Keratinocyte (primary cell): ENCODE measurements at regions not wholly inside any gene's neighbourhood (a gene's known extent, or its start where the extent isn't known, plus 50 kb on each side); places are given as distances from the start of the nearest gene placed in this dataset.
A peak's percentile ranks its signal among the peaks of the same experiment; 100 is the strongest.

ENCODE experiments used
- DNase-seq: peaks from one replicate; pipeline ENCODE4 v3.0.0-alpha.2; 2011; ENCODE audit warnings: low read depth, missing footprints, low spot score
- FAIRE-seq: peaks from 2 replicates; lab custom pipeline; 2011; peaks lifted over from hg19 to GRCh38; lab: Jason Lieb, UNC
- H2AFZ ChIP-seq: 2 replicates; pipeline ENCODE4 v1.6.0; 2012; ENCODE audit warnings: low read length, control low read depth, inconsistent platforms; ENCODE audit not compliant: control insufficient read depth
- H3K27ac ChIP-seq: 2 replicates; pipeline ENCODE4 v1.5.1; 2011; ENCODE audit warnings: low read length; ENCODE audit not compliant: control insufficient read depth, insufficient read depth
- H3K27me3 ChIP-seq: 3 replicates; pipeline ENCODE4 v1.6.0; 2011; ENCODE audit warnings: low read length; ENCODE audit not compliant: control insufficient read depth, insufficient read depth; ENCODE audit errors: extremely low read depth
- H3K36me3 ChIP-seq, 2 experiments: 2 replicates in 1 of 2; 3 replicates in 1 of 2; pipeline ENCODE4 v1.5.1; 2011; ENCODE audit warnings: low read length in 2 of 2, mild to moderate bottlenecking in 1 of 2; ENCODE audit not compliant: control insufficient read depth in 2 of 2, insufficient read depth in 2 of 2; ENCODE audit errors: extremely low read depth in 1 of 2
- H3K4me1 ChIP-seq: 3 replicates; pipeline ENCODE4 v1.5.1; 2011; ENCODE audit warnings: low read length; ENCODE audit not compliant: control insufficient read depth, insufficient read depth; ENCODE audit errors: extremely low read depth
- H3K4me2 ChIP-seq: 3 replicates; pipeline ENCODE4 v1.6.0; 2011; ENCODE audit warnings: low read depth, low read length; ENCODE audit not compliant: control insufficient read depth, insufficient read depth; ENCODE audit errors: extremely low read depth
- H3K4me3 ChIP-seq, 3 experiments: fragments of 200-600 bp in 1 of 3; sonication (generic) in 1 of 3; 2 replicates in 2 of 3; 3 replicates in 1 of 3; pipeline ENCODE4 v1.5.1; 2011 to 2016; ENCODE audit warnings: low read length in 3 of 3, mild to moderate bottlenecking in 3 of 3, control low read depth in 2 of 3, inconsistent platforms in 1 of 3, low read depth in 1 of 3, mixed read lengths in 1 of 3, mixed run types in 1 of 3, moderate library complexity in 1 of 3; ENCODE audit not compliant: control insufficient read depth in 2 of 3, insufficient read depth in 2 of 3; ENCODE audit errors: extremely low read depth in 1 of 3
- H3K79me2 ChIP-seq: 2 replicates; pipeline ENCODE4 v1.6.0; 2012; ENCODE audit warnings: low read length; ENCODE audit not compliant: control insufficient read depth, insufficient read depth
- H3K9ac ChIP-seq: 3 replicates; pipeline ENCODE4 v1.6.0; 2011; ENCODE audit warnings: low read length; ENCODE audit not compliant: control insufficient read depth, insufficient read depth; ENCODE audit errors: extremely low read depth
- H3K9me1 ChIP-seq: 3 replicates; pipeline ENCODE4 v1.6.0; 2011; ENCODE audit warnings: low read length; ENCODE audit not compliant: control insufficient read depth, insufficient read depth; ENCODE audit errors: extremely low read depth
- H3K9me3 ChIP-seq: 2 replicates; pipeline ENCODE4 v1.5.1; 2012; ENCODE audit warnings: low read depth, low read length; ENCODE audit not compliant: control insufficient read depth
- H4K20me1 ChIP-seq: 3 replicates; pipeline ENCODE4 v1.6.0; 2011; ENCODE audit warnings: low read length; ENCODE audit not compliant: control insufficient read depth, insufficient read depth; ENCODE audit errors: extremely low read depth
- CTCF ChIP-seq, 3 experiments: IDR thresholded peaks in 1 of 3; conservative IDR thresholded peaks in 1 of 3; optimal IDR thresholded peaks in 1 of 3; 2 replicates in 2 of 3; 3 replicates in 1 of 3; pipeline versions ENCODE3 to v1.5.1; 2011; ENCODE audit warnings: low read length in 3 of 3, mild to moderate bottlenecking in 3 of 3, moderate library complexity in 2 of 3, control low read depth in 1 of 3, inconsistent platforms in 1 of 3; ENCODE audit not compliant: insufficient read depth in 2 of 3; ENCODE audit errors: extremely low read depth in 1 of 3
- EZH2 ChIP-seq: IDR thresholded peaks from one replicate; pipeline ENCODE4 v1.6.1; 2012; ENCODE audit warnings: inconsistent platforms, mild to moderate bottlenecking, low read length, moderate library complexity
- dilution Hi-C: fragments of 300-500 bp; cut with MboI; formaldehyde crosslinking; loops from one replicate; pipeline ENCODE4 v1.7.0; 2020; ENCODE audit warnings: low sequenced_read_pairs; ENCODE audit not compliant: extremely low pct_ligation_motif_present

GRCh38 chr2:60260639-60261296 lies 292.7 kb downstream of the BCL11A start:
- Histone ChIP-seq H3K27me3 (no peaks in the 10 kb centered on the region), H4K20me1 (no peaks in the 10 kb centered on the region), H2AFZ (peak overlapping the region; percentile 65), H3K4me1 (peaks cover 12% of the 10 kb centered on the region), H3K27ac (peak overlapping the region; percentile 40), H3K4me3 (no peak overlapping the region), H3K9me3 (no peaks in the 10 kb centered on the region), H3K36me3 (no peaks in the 10 kb centered on the region), H3K4me2 (peak overlapping the region; percentile 17), H3K9me1 (no peaks in the 10 kb centered on the region), H3K79me2 (no peaks in the 10 kb centered on the region), H3K9ac (peak overlapping the region; percentile 11)
- peak; percentile 70 for FAIRE-seq
- TF ChIP-seq EZH2 (no peak), CTCF (optimal IDR thresholded peaks at IDR 0.05 in 1 of 3, IDR thresholded peaks at IDR 0.05 in 1 of 3, conservative IDR thresholded peaks at IDR 0.05 in 1 of 3; ENCODE audit: extremely low read depth in 1 of 3, insufficient read depth in 2 of 3, low read length in 3 of 3) (no peak)
- DNase-seq: no peak
- dilution Hi-C loops: no loop called here

GRCh38 chr2:60259781-60260180 lies 293.7 kb downstream of the BCL11A start:
- dilution Hi-C loops: no loop called here
- no peak overlapping the region for H3K27ac ChIP-seq
- H3K4me2 ChIP-seq: no peak overlapping the region
- H3K9me1 ChIP-seq: no peaks in the 10 kb centered on the region
- H3K27me3 ChIP-seq: no peaks in the 10 kb centered on the region
- H3K9ac ChIP-seq: no peak overlapping the region
- no peaks in the 10 kb centered on the region for H3K79me2 ChIP-seq
- FAIRE-seq: no peak
- H2AFZ ChIP-seq: no peak overlapping the region
- H3K9me3 ChIP-seq: no peaks in the 10 kb centered on the region
- no peak for DNase-seq
- no peaks in the 10 kb centered on the region for H4K20me1 ChIP-seq
- H3K4me1 ChIP-seq: peaks cover 12% of the 10 kb centered on the region
- no peak overlapping the region for H3K4me3 ChIP-seq
- TF ChIP-seq CTCF (optimal IDR thresholded peaks at IDR 0.05 in 1 of 3, IDR thresholded peaks at IDR 0.05 in 1 of 3, conservative IDR thresholded peaks at IDR 0.05 in 1 of 3; ENCODE audit: extremely low read depth in 1 of 3, insufficient read depth in 2 of 3, low read length in 3 of 3) (no peak), EZH2 (no peak)
- no peaks in the 10 kb centered on the region for H3K36me3 ChIP-seq
